ENCODE measurements at regions not wholly inside any gene's neighbourhood (a gene's known extent, or its start where the extent isn't known, plus 50 kb on each side); places are given as distances from the start of the nearest gene placed in this dataset.

- TF ChIP-seq CTCF (IDR thresholded peaks at IDR 0.05) (no peak), POLR2A (IDR thresholded peaks at IDR 0.05) (no peak)
Observed at GRCh38 chr13:109939838-109940237, 153.5 kb upstream of the IRS2 start.
